Liver (tissue), 8 donors: ENCODE measurements at regions not wholly inside any gene's neighbourhood (a gene's known extent, or its start where the extent isn't known, plus 50 kb on each side); places are given as distances from the start of the nearest gene placed in this dataset.

ENCODE experiments used
- DNase-seq: peaks from one replicate; pipeline ENCODE4 v3.0.0-alpha.2; 2017; ENCODE audit warnings: low spot score
- H3K27ac ChIP-seq, 2 donors: one replicate each; pipeline ENCODE4 v1.7.0; 2013; ENCODE audit warnings: inconsistent platforms in 2 of 2, low read length in 2 of 2, control low read depth in 1 of 2, low read depth in 1 of 2, mild to moderate bottlenecking in 1 of 2
- H3K27me3 ChIP-seq, 4 donors: one replicate each; pipeline versions ENCODE4 v1.6.1 to v1.7.0; 2013; ENCODE audit warnings: low read length in 3 of 4, inconsistent platforms in 1 of 4, mild to moderate bottlenecking in 1 of 4, moderate library complexity in 1 of 4; ENCODE audit not compliant: control insufficient read depth in 4 of 4, insufficient read depth in 4 of 4
- H3K36me3 ChIP-seq, 4 donors: one replicate each; pipeline versions ENCODE4 v1.6.1 to v1.7.0; 2013; ENCODE audit warnings: low read length in 3 of 4, mild to moderate bottlenecking in 3 of 4, low read depth in 1 of 4, moderate library complexity in 1 of 4; ENCODE audit not compliant: control insufficient read depth in 4 of 4, insufficient read depth in 3 of 4
- H3K4me1 ChIP-seq, 4 donors: one replicate each; pipeline versions ENCODE4 v1.6.1 to v1.7.0; 2013; ENCODE audit warnings: low read length in 3 of 4, mild to moderate bottlenecking in 3 of 4, moderate library complexity in 1 of 4; ENCODE audit not compliant: control insufficient read depth in 4 of 4, insufficient read depth in 4 of 4
- H3K4me3 ChIP-seq, 3 donors: one replicate each; pipeline versions ENCODE4 v1.6.1 to v1.7.0; 2013; ENCODE audit warnings: low read length in 3 of 3, control low read depth in 1 of 3, low read depth in 1 of 3, mild to moderate bottlenecking in 1 of 3
- H3K9ac ChIP-seq, 2 donors: one replicate each; pipeline ENCODE4 v1.7.0; 2013; ENCODE audit warnings: low read length in 2 of 2, mild to moderate bottlenecking in 2 of 2, moderate library complexity in 2 of 2, control low read depth in 1 of 2, low read depth in 1 of 2
- H3K9me3 ChIP-seq, 4 donors: one replicate each; pipeline versions ENCODE4 v1.6.1 to v1.7.0; 2013; ENCODE audit warnings: low read length in 3 of 4; ENCODE audit not compliant: control insufficient read depth in 4 of 4
- EGR1 ChIP-seq, 2 donors: IDR thresholded peaks; 2 replicates each; pipeline ENCODE4 v1.6.1; 2016 to 2018; ENCODE audit warnings: antibody characterized with exemption in 2 of 2, low read depth in 2 of 2
- FOXA1 ChIP-seq: IDR thresholded peaks from 2 replicates; pipeline ENCODE4 v1.6.1; 2016; ENCODE audit warnings: antibody characterized with exemption
- FOXA2 ChIP-seq: IDR thresholded peaks from 2 replicates; pipeline ENCODE4 v1.6.1; 2016; ENCODE audit warnings: antibody characterized with exemption
- GABPA ChIP-seq, 2 donors: IDR thresholded peaks in 1 of 2; conservative IDR thresholded peaks in 1 of 2; 2 replicates each; pipeline ENCODE4 v1.6.1; 2016; ENCODE audit warnings: antibody characterized with exemption in 2 of 2, mild to moderate bottlenecking in 1 of 2, moderate library complexity in 1 of 2
- HNF4A ChIP-seq, 2 donors: conservative IDR thresholded peaks; 2 replicates each; pipeline ENCODE4 v1.6.1; 2016; ENCODE audit warnings: antibody characterized with exemption in 2 of 2, mild to moderate bottlenecking in 2 of 2
- HNF4G ChIP-seq: IDR thresholded peaks from 2 replicates; pipeline ENCODE4 v1.6.1; 2016; ENCODE audit warnings: antibody characterized with exemption
- JUND ChIP-seq, 2 donors: IDR thresholded peaks; 2 replicates each; pipeline ENCODE4 v1.6.1; 2016; ENCODE audit warnings: antibody characterized with exemption in 2 of 2
- NR2F2 ChIP-seq: IDR thresholded peaks from 2 replicates; pipeline ENCODE4 v1.6.1; 2016; ENCODE audit warnings: antibody characterized with exemption
- RAD21 ChIP-seq, 2 donors: IDR thresholded peaks; 2 replicates each; pipeline ENCODE4 v1.6.1; 2016; ENCODE audit warnings: antibody characterized with exemption in 2 of 2, mild to moderate bottlenecking in 2 of 2
- RXRA ChIP-seq, 2 donors: IDR thresholded peaks; 2 replicates each; pipeline ENCODE4 v1.6.1; 2017 to 2018; ENCODE audit warnings: antibody characterized with exemption in 2 of 2, mild to moderate bottlenecking in 1 of 2
- SP1 ChIP-seq: IDR thresholded peaks from 2 replicates; pipeline ENCODE4 v1.6.1; 2018; ENCODE audit warnings: antibody characterized with exemption, mild to moderate bottlenecking
- TAF1 ChIP-seq: conservative IDR thresholded peaks from 2 replicates; pipeline ENCODE4 v1.6.1; 2016; ENCODE audit warnings: antibody characterized with exemption, mild to moderate bottlenecking
- YY1 ChIP-seq: IDR thresholded peaks from 2 replicates; pipeline ENCODE4 v1.6.1; 2016; ENCODE audit warnings: antibody characterized with exemption, mild to moderate bottlenecking
- WGBS: extraction: QIAGEN DNeasy Blood & Tissue Kit; methylation state at CpG from one replicate; pipeline ENCODE4 v1.1.7; 2013; 5-methylcytosine and 5-hydroxymethylcytosine counted together
- TF ChIP-seq, protein P1 (sequence below): fragments of 150-350 bp; IDR thresholded peaks from 2 replicates; pipeline ENCODE4 v1.5.1; 2017; ENCODE audit warnings: improper control_type of control experiment, low read depth, low read length; ENCODE audit not compliant: missing input control
- TF ChIP-seq, protein P2 (sequence below): IDR thresholded peaks from 2 replicates; pipeline ENCODE4 v1.6.1; 2016; ENCODE audit warnings: antibody characterized with exemption, mild to moderate bottlenecking
- TF ChIP-seq, protein P3 (sequence below): IDR thresholded peaks from 2 replicates; pipeline ENCODE4 v1.6.1; 2016; ENCODE audit warnings: antibody characterized with exemption
- TF ChIP-seq, protein P4 (sequence below): IDR thresholded peaks from 2 replicates; pipeline ENCODE4 v1.6.1; 2016; ENCODE audit warnings: antibody characterized with exemption
- TF ChIP-seq, protein P5 (sequence below): IDR thresholded peaks from 2 replicates; pipeline ENCODE4 v1.6.1; 2016; ENCODE audit warnings: antibody characterized with exemption
- donor health status: healthy.
- donor health status: healthy.
- donor health status: healthy.
- donor health status: healthy.
- donor health status: healthy.

DNA sequence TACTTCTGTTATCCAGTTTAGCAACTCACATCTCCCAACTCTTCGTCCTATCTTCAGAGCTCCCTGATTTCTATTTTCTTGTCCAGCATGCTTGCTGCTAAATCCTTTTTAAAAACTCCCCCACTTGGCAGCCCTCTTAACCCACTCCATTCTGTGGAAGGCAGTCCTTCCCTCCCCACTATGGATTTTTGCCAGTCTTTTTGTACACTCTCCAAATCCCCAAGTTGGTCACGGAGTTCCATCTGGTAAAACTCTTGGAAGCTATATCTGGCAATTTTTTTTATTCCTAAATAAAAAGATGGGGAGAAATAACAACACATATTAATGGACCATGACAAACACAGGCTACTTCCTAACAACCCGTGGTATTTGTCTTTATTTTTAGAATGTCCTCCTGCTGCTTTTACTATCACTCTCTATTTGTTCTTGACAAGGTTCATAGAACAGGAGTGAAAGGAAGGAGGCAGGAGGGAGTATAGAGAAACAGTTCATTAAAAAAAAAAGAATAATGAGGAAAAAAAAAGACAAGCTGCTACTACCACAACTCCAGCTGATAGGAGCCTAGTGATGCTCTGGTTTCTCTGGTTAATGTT, 120.0 kb upstream of the THSD7B start:
- DNase-seq: no peak
- WGBS: 49% methylated on average over 3 of the region's 3 CpGs
- TF ChIP-seq, protein P1, sequence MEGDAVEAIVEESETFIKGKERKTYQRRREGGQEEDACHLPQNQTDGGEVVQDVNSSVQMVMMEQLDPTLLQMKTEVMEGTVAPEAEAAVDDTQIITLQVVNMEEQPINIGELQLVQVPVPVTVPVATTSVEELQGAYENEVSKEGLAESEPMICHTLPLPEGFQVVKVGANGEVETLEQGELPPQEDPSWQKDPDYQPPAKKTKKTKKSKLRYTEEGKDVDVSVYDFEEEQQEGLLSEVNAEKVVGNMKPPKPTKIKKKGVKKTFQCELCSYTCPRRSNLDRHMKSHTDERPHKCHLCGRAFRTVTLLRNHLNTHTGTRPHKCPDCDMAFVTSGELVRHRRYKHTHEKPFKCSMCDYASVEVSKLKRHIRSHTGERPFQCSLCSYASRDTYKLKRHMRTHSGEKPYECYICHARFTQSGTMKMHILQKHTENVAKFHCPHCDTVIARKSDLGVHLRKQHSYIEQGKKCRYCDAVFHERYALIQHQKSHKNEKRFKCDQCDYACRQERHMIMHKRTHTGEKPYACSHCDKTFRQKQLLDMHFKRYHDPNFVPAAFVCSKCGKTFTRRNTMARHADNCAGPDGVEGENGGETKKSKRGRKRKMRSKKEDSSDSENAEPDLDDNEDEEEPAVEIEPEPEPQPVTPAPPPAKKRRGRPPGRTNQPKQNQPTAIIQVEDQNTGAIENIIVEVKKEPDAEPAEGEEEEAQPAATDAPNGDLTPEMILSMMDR: no peak
- TF ChIP-seq GABPA (IDR thresholded peaks at IDR 0.05 in 1 of 2, conservative IDR thresholded peaks at IDR 0.05 in 1 of 2) (no peak), FOXA2 (no peak), SP1 (no peak), NR2F2 (no peak), HNF4A (conservative IDR thresholded peaks at IDR 0.05) (no peak), RAD21 (IDR thresholded peaks at IDR 0.05) (no peak), HNF4G (no peak), YY1 (no peak), FOXA1 (no peak)
- TF ChIP-seq, protein P2, sequence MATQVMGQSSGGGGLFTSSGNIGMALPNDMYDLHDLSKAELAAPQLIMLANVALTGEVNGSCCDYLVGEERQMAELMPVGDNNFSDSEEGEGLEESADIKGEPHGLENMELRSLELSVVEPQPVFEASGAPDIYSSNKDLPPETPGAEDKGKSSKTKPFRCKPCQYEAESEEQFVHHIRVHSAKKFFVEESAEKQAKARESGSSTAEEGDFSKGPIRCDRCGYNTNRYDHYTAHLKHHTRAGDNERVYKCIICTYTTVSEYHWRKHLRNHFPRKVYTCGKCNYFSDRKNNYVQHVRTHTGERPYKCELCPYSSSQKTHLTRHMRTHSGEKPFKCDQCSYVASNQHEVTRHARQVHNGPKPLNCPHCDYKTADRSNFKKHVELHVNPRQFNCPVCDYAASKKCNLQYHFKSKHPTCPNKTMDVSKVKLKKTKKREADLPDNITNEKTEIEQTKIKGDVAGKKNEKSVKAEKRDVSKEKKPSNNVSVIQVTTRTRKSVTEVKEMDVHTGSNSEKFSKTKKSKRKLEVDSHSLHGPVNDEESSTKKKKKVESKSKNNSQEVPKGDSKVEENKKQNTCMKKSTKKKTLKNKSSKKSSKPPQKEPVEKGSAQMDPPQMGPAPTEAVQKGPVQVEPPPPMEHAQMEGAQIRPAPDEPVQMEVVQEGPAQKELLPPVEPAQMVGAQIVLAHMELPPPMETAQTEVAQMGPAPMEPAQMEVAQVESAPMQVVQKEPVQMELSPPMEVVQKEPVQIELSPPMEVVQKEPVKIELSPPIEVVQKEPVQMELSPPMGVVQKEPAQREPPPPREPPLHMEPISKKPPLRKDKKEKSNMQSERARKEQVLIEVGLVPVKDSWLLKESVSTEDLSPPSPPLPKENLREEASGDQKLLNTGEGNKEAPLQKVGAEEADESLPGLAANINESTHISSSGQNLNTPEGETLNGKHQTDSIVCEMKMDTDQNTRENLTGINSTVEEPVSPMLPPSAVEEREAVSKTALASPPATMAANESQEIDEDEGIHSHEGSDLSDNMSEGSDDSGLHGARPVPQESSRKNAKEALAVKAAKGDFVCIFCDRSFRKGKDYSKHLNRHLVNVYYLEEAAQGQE: no peak
- TF ChIP-seq, protein P3, sequence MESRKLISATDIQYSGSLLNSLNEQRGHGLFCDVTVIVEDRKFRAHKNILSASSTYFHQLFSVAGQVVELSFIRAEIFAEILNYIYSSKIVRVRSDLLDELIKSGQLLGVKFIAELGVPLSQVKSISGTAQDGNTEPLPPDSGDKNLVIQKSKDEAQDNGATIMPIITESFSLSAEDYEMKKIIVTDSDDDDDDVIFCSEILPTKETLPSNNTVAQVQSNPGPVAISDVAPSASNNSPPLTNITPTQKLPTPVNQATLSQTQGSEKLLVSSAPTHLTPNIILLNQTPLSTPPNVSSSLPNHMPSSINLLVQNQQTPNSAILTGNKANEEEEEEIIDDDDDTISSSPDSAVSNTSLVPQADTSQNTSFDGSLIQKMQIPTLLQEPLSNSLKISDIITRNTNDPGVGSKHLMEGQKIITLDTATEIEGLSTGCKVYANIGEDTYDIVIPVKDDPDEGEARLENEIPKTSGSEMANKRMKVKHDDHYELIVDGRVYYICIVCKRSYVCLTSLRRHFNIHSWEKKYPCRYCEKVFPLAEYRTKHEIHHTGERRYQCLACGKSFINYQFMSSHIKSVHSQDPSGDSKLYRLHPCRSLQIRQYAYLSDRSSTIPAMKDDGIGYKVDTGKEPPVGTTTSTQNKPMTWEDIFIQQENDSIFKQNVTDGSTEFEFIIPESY: no peak
- TF ChIP-seq, protein P4, sequence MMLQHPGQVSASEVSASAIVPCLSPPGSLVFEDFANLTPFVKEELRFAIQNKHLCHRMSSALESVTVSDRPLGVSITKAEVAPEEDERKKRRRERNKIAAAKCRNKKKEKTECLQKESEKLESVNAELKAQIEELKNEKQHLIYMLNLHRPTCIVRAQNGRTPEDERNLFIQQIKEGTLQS: no peak

DNA sequence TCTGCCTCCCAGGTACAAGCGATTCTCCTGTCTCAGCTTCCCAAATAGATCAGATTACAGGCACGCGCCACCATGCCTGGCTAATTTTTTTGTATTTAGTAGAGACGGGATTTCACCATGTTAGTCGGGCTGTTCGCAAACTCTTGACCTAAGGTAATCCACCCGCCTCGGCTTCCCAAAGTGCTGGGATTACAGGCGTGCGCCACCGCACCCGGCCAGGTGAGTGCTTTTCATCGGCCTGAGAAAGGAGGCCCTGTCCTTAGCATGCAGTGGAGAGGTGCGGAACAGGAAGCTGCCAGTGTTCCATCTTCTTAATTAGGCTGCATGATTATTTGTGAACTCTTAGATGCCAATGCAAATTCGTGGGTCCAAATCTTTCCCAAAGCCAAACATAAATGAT, 125.7 kb upstream of the THSD7B start:
- H3K9ac ChIP-seq: no peak overlapping the region
- no peaks in the 10 kb centered on the region for H3K4me1 ChIP-seq

More for the DNA sequence above, 120.0 kb upstream of the THSD7B start:
- Histone ChIP-seq H3K9ac (no peak overlapping the region), H3K27ac (no peak overlapping the region), H3K36me3 (no peaks in the 10 kb centered on the region), H3K27me3 (no peaks in the 10 kb centered on the region), H3K4me3 (no peak overlapping the region), H3K4me1 (no peaks in the 10 kb centered on the region), H3K9me3 (no peaks in the 10 kb centered on the region)

More for the DNA sequence above, 125.7 kb upstream of the THSD7B start:
- TF ChIP-seq EGR1 (IDR thresholded peaks at IDR 0.05; ENCODE audit: low read depth in 2 of 2) (no peak), JUND (IDR thresholded peaks at IDR 0.05) (no peak), HNF4G (no peak), YY1 (no peak), FOXA2 (no peak), FOXA1 (no peak), NR2F2 (no peak), HNF4A (conservative IDR thresholded peaks at IDR 0.05) (no peak), RXRA (IDR thresholded peaks at IDR 0.05) (no peak), TAF1 (no peak)
- TF ChIP-seq, protein P2: no peak
- TF ChIP-seq, protein P5, sequence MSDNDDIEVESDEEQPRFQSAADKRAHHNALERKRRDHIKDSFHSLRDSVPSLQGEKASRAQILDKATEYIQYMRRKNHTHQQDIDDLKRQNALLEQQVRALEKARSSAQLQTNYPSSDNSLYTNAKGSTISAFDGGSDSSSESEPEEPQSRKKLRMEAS: no peak
- TF ChIP-seq, protein P3: no peak
- TF ChIP-seq, protein P4: no peak
- no peaks in the 10 kb centered on the region for H3K36me3 ChIP-seq
- H3K9me3 ChIP-seq: peaks cover 0 to 3% (median 0%) of the 10 kb centered on the region in 4 donors
- 87% methylated on average over 15 of the region's 15 CpGs for WGBS
- no peak overlapping the region for H3K27ac ChIP-seq
- H3K4me3 ChIP-seq: no peak overlapping the region
- no peaks in the 10 kb centered on the region for H3K27me3 ChIP-seq
- DNase-seq: no peak
